Left lung (tissue), 4 donors: ENCODE measurements at regions not wholly inside any gene's neighbourhood (a gene's known extent, or its start where the extent isn't known, plus 50 kb on each side); places are given as distances from the start of the nearest gene placed in this dataset.

Experiments used
- ATAC-seq: fragments of 200-7000 bp; cut with Tn5 transposase; one replicate; pipeline ENCODE4 v1.9.1; 2020; ENCODE audit warnings: moderate library complexity
- DNase-seq, 4 donors: peaks; one replicate each; pipeline ENCODE4 v3.0.0-alpha.2; 2013 to 2020
- H3K27ac ChIP-seq, 2 donors: fragments of 200-600 bp; sonication (generic) in 1 of 2; one replicate each; pipeline versions ENCODE4 v1.5.0 to v1.8.0; 2020 to 2021
- H3K27me3 ChIP-seq, 2 donors: fragments of 200-600 bp; sonication (generic) in 1 of 2; one replicate each; pipeline versions ENCODE4 v1.5.0 to v1.8.0; 2020 to 2021
- H3K36me3 ChIP-seq, 2 donors: fragments of 200-600 bp; sonication (generic) in 1 of 2; one replicate each; pipeline versions ENCODE4 v1.5.0 to v1.8.0; 2020 to 2021
- H3K4me1 ChIP-seq, 2 donors: fragments of 200-600 bp; one replicate each; pipeline ENCODE4 v1.8.0; 2021
- H3K4me3 ChIP-seq, 2 donors: fragments of 200-600 bp; sonication (generic) in 1 of 2; one replicate each; pipeline versions ENCODE4 v1.5.0 to v1.8.0; 2020 to 2021; ENCODE audit warnings: mild to moderate bottlenecking in 1 of 2
- H3K9me3 ChIP-seq, 2 donors: fragments of 200-600 bp; sonication (generic) in 1 of 2; one replicate each; pipeline versions ENCODE4 v1.5.0 to v1.8.0; 2020 to 2021
- intact Hi-C, 2 donors: fragments of 100-400 bp; cut with DNase I; formaldehyde crosslinking; loops; one replicate each; pipeline versions ENCODE4 v1.11.2 to v1.14.2; 2022
- TF ChIP-seq, protein P1 (sequence below), 2 donors: fragments of 200-600 bp; sonication (generic) in 1 of 2; IDR thresholded peaks; one replicate each; pipeline versions ENCODE4 v1.5.0 to v1.8.0; 2021; ENCODE audit warnings: antibody characterized with exemption in 2 of 2
- donor health status: DM: no; HTN: yes; CAD: no.
- donor health status: DM: no; HTN: no; CAD: no.

DNA sequence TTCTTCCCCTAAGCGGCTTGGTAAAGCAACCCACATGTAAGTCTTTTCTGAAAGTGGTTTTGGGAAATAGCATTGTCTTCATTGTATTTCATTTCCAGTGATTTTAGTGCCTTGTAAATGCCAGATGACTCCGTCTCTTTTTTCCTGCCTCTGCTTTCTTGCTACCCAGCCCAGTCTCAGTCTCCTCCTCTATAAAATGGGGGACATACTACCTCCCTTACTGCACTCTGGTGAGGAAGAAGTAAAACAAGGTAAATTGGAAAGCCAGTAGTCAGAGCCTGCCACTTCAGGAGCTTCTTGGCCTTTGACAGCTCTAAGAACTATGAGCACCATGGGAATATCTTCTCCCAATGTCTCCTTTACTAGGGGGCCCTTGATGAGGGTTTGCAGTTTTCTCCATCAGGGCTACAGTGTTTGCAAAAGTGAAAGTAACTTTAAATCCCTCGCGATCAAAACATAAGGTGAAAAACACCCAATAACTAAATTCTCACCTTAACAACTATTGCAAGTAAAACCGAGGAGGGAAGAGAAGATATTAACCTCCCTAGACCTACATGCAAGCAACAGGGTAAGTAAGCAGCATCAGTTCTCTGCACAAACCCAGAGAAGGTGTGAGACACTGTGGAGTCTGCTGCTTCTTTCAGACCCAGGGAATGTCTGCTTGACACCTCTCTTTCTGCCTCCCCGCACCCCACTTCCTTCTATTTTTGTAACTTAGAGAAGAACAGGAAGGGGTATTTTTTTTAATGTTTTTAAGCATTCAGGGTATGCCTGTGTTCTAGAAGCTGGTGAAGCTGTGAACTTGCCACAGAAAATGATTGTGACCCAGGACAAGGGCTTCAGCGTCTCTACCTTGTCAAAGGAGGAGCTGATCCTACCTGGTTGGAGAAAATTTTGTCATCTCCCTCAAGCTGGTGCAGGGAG is 159.1 kb upstream of the EOMES start:
- ATAC-seq (no peak), DNase-seq (no peak)
- H3K27ac ChIP-seq = no peak overlapping the region
- no peaks in the 10 kb centered on the region for H3K27me3 ChIP-seq
- H3K9me3 ChIP-seq = no peaks in the 10 kb centered on the region
- H3K4me3 ChIP-seq = no peak overlapping the region
- H3K36me3 ChIP-seq = no peaks in the 10 kb centered on the region
- TF ChIP-seq, protein P1, sequence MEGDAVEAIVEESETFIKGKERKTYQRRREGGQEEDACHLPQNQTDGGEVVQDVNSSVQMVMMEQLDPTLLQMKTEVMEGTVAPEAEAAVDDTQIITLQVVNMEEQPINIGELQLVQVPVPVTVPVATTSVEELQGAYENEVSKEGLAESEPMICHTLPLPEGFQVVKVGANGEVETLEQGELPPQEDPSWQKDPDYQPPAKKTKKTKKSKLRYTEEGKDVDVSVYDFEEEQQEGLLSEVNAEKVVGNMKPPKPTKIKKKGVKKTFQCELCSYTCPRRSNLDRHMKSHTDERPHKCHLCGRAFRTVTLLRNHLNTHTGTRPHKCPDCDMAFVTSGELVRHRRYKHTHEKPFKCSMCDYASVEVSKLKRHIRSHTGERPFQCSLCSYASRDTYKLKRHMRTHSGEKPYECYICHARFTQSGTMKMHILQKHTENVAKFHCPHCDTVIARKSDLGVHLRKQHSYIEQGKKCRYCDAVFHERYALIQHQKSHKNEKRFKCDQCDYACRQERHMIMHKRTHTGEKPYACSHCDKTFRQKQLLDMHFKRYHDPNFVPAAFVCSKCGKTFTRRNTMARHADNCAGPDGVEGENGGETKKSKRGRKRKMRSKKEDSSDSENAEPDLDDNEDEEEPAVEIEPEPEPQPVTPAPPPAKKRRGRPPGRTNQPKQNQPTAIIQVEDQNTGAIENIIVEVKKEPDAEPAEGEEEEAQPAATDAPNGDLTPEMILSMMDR (IDR thresholded peaks at IDR 0.05) = no peak
- no peaks in the 10 kb centered on the region for H3K4me1 ChIP-seq
- intact Hi-C loops = no loop called here

DNA sequence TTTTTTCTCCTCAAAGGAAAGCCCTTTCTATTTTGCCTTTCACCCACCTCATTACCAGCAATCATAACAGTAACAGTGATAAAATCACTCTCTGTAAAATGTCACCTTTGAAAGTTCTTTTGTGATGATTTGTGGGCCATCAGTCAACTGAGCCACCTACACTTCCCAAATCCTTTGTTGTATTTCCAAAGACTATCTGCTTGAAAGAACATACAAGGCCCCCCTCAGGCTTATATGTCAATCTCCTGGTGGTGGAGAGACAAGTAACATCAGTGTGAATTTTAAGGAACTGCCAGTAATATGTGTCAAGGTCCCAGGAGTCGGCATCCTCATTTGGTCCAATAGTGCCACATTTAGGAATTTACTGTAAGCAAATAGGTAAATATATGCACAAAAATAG is 161.1 kb upstream of the EOMES start:
- Histone ChIP-seq H3K4me1 (no peaks in the 10 kb centered on the region), H3K27ac (no peak overlapping the region), H3K27me3 (no peaks in the 10 kb centered on the region), H3K4me3 (no peak overlapping the region), H3K9me3 (no peaks in the 10 kb centered on the region), H3K36me3 (no peaks in the 10 kb centered on the region)
- ATAC-seq (no peak), DNase-seq (no peak)
- intact Hi-C loops = no loop called here
- TF ChIP-seq, protein P1 (IDR thresholded peaks at IDR 0.05) = no peak

DNA sequence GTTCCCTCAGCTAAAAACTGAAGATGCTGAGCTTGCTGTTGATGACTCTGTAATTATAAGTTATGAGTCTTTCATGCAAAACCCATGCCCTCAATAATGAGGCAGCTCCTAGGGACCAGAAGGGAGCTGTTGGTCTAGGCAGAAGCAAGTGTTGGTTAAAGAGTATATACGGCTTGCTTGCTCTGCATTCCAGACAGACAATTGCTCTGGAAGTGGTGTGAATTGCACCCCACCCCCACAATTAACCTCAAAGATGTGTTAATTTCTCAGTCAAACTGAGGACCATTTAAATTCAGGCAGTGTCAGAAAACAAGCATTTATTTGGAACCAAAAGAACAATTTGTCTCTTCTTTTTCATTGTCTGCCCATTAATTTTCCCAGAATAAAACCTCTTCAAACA is 163.5 kb upstream of the EOMES start:
- ATAC-seq (no peak), DNase-seq (no peak)
- Histone ChIP-seq H3K9me3 (no peaks in the 10 kb centered on the region), H3K27me3 (no peaks in the 10 kb centered on the region), H3K4me1 (no peaks in the 10 kb centered on the region), H3K36me3 (no peaks in the 10 kb centered on the region), H3K4me3 (no peak overlapping the region), H3K27ac (no peak overlapping the region)
- intact Hi-C loops = no loop called here
- TF ChIP-seq, protein P1 (IDR thresholded peaks at IDR 0.05) = no peak

DNA sequence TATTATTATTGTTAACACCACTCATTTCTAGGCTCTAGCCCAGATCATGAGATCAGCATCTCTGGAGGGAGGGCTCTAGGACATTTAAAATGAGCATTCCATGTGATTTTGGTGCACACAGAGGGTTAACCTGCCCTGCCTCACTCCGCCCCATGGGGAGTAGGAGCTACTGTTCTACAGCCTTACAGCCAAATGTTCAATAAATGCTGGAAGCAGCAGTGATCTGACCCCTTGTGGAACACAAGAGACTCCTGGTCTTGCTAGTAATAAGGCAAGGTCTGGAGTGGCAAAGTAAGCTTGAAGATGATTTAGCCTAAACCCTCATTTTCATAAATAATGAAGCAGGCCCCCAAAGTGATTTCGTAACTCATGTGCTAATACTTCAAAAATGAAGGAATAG is 166.4 kb upstream of the EOMES start:
- H3K9me3 ChIP-seq = peaks cover 0 to 3% of the 10 kb centered on the region in 2 donors
- no peak overlapping the region for H3K4me3 ChIP-seq
- no peaks in the 10 kb centered on the region for H3K27me3 ChIP-seq
- DNase-seq = no peak
- no peaks in the 10 kb centered on the region for H3K4me1 ChIP-seq
- intact Hi-C loops = no loop called here
- H3K27ac ChIP-seq = no peak overlapping the region
- TF ChIP-seq, protein P1 (IDR thresholded peaks at IDR 0.05) = no peak
- H3K36me3 ChIP-seq = no peaks in the 10 kb centered on the region
- ATAC-seq = no peak

DNA sequence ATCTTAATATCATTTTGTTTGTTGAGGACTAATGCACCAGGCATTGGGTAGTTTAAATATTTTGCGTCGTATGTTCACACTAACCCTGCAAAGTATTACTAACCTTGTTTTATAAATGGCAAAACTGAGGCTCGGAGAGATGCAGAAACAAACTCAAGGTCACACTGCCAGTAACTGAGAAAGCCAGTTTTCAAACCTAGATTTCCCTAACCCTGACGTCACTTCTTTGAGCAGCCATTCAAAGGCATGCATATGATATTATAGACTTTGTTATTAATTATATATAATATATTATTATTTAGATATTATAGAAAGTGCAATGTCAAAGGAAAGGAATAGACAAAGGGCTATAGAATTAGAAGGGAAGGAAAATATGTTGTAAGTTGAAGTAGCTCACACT is 167.6 kb upstream of the EOMES start:
- Histone ChIP-seq H3K4me1 (no peaks in the 10 kb centered on the region), H3K27me3 (no peaks in the 10 kb centered on the region), H3K9me3 (peaks cover 0 to 3% of the 10 kb centered on the region in 2 donors), H3K27ac (no peak overlapping the region), H3K36me3 (no peaks in the 10 kb centered on the region), H3K4me3 (no peak overlapping the region)
- ATAC-seq = no peak
- TF ChIP-seq, protein P1 (IDR thresholded peaks at IDR 0.05) = no peak
- no peak for DNase-seq
- intact Hi-C loops = no loop called here
